Suprapubic skin (tissue), 4 donors: ENCODE measurements at regions not wholly inside any gene's neighbourhood (a gene's known extent, or its start where the extent isn't known, plus 50 kb on each side); places are given as distances from the start of the nearest gene placed in this dataset.

Source experiments
- CTCF ChIP-seq, 2 donors: fragments of 200-600 bp in 1 of 2; fragments of 450-650 bp in 1 of 2; sonication (generic) in 1 of 2; IDR thresholded peaks; one replicate each; pipeline ENCODE4 v1.5.1; 2016 to 2019; ENCODE audit warnings: antibody characterized with exemption in 2 of 2, mild to moderate bottlenecking in 1 of 2, moderate library complexity in 1 of 2
- EP300 ChIP-seq: sonication (generic); formaldehyde crosslinking; IDR thresholded peaks from one replicate; pipeline ENCODE4 v1.6.1; 2017; ENCODE audit warnings: antibody characterized with exemption
- POLR2A ChIP-seq, 2 donors: fragments of 450-650 bp; IDR thresholded peaks; one replicate each; pipeline ENCODE4 v1.6.1; 2017; ENCODE audit warnings: antibody characterized with exemption in 2 of 2, mild to moderate bottlenecking in 2 of 2, moderate library complexity in 2 of 2
- POLR2AphosphoS5 ChIP-seq, 3 donors: sonication (generic); formaldehyde crosslinking; IDR thresholded peaks; one replicate each; pipeline ENCODE4 v1.6.1; 2017; ENCODE audit warnings: antibody characterized with exemption in 3 of 3

GRCh38 chr9:117548556-117548955 lies 133.7 kb upstream of the ASTN2 start:
- TF ChIP-seq CTCF (IDR thresholded peaks at IDR 0.05) (no peak), POLR2AphosphoS5 (IDR thresholded peaks at IDR 0.05) (no peak), POLR2A (IDR thresholded peaks at IDR 0.05) (no peak), EP300 (no peak)
